ENCODE measurements at regions not wholly inside any gene's neighbourhood (a gene's known extent, or its start where the extent isn't known, plus 50 kb on each side); places are given as distances from the start of the nearest gene placed in this dataset.

DNA sequence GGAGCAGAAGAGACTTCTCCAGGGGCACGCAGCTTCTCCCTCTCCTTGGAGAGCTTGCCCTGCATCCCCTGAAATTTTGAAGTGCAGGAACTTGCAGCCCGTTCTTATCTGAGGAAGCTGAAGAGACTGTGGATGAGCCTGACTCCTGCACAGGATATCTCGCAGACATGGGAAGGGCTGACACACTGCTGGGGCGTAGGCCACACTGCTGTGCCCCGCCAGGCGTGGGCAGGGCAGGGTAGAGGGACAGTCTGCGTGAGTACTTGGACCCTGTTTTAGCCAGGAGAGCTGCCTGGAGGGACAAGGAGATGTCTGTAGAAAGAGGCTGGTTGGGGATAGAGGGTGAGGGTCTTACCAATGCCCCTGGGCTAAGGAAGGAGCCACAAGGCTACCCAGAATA is 353.7 kb upstream of the NBEA start:
- ATAC-seq (ENCODE audit: low read depth) (no peak), DNase-seq (no peak)
- Histone ChIP-seq H3K23ac (ENCODE audit: low read depth, low read length) (no peak overlapping the region), H4K5ac (ENCODE audit: low read depth, low read length) (no peak overlapping the region), H3K27me3 (ENCODE audit: control insufficient read depth, insufficient read depth, low read length) (no peaks in the 10 kb centered on the region), H3K4me3 (ENCODE audit: insufficient read depth, low read depth, low read length) (no peak overlapping the region), H3K4ac (ENCODE audit: low read depth, low read length) (no peak overlapping the region), H3K4me1 (ENCODE audit: control insufficient read depth, insufficient read depth, low read length) (no peaks in the 10 kb centered on the region), H4K91ac (ENCODE audit: insufficient read depth, low read depth, low read length) (no peak overlapping the region), H3K79me1 (ENCODE audit: low read depth in 1 of 2, low read length in 2 of 2) (no peaks in the 10 kb centered on the region), H3K56ac (ENCODE audit: extremely low read depth, insufficient read depth, low read length) (no peak overlapping the region), H2BK5ac (ENCODE audit: low read depth, low read length, poor library complexity, severe bottlenecking) (no peak overlapping the region), H2BK120ac (ENCODE audit: low read depth, low read length) (no peak overlapping the region), H3K18ac (ENCODE audit: low read depth, low read length) (no peak overlapping the region), H3K36me3 (ENCODE audit: control insufficient read depth, insufficient read depth, low read length) (no peaks in the 10 kb centered on the region), H2AK5ac (ENCODE audit: low read depth, low read length) (no peak overlapping the region), H2AFZ (replicated peaks; ENCODE audit: low read length, poor library complexity) (no peak overlapping the region), H3K4me2 (ENCODE audit: low read depth, low read length) (no peak overlapping the region), H3K9ac (ENCODE audit: low read depth, low read length) (no peak overlapping the region), H2BK20ac (ENCODE audit: low read depth, low read length) (no peak overlapping the region), H2BK15ac (ENCODE audit: low read depth, low read length) (no peak overlapping the region), H3K27ac (ENCODE audit: insufficient read depth, low read length) (no peak overlapping the region), H2AK9ac (replicated peaks; ENCODE audit: low read depth, low read length, poor library complexity) (no peak overlapping the region), H4K8ac (ENCODE audit: low read depth in 2 of 2, low read length in 2 of 2) (no peak overlapping the region), H4K20me1 (ENCODE audit: insufficient read depth, low read length) (no peaks in the 10 kb centered on the region), H3K9me3 (ENCODE audit: control insufficient read depth, insufficient read depth, low read length) (no peaks in the 10 kb centered on the region), H3K9me1 (ENCODE audit: insufficient read depth, low read length) (no peaks in the 10 kb centered on the region), H3K14ac (replicated peaks; ENCODE audit: low read depth, low read length) (no peak overlapping the region)
- dilution Hi-C loops (cut with HindIII; ENCODE audit: low sequenced_read_pairs, unreplicated experiment), result no loop called here
- TF ChIP-seq MAZ (IDR thresholded peaks at IDR 0.05; ENCODE audit: borderline replicate concordance, low read depth, low read length), result no peak
- TF ChIP-seq FOS (IDR thresholded peaks at IDR 0.05; ENCODE audit: low read depth, low read length), result no peak
- no peak for TF ChIP-seq ELK1 (IDR thresholded peaks at IDR 0.05; ENCODE audit: borderline replicate concordance, low read depth, low read length)
- TF ChIP-seq POLR2A (IDR thresholded peaks at IDR 0.05; ENCODE audit: low read depth, low read length), result no peak
- TF ChIP-seq NFE2L2 (IDR thresholded peaks at IDR 0.05; ENCODE audit: low read depth, low read length), result no peak
- no peak for TF ChIP-seq MXI1 (IDR thresholded peaks at IDR 0.05; ENCODE audit: borderline replicate concordance, low read depth, low read length)
- no peak for TF ChIP-seq RAD21 (IDR thresholded peaks at IDR 0.05; ENCODE audit: low read length)
- TF ChIP-seq RCOR1 (IDR thresholded peaks at IDR 0.05; ENCODE audit: insufficient replicate concordance, low read length), result no peak
- no peak for TF ChIP-seq SMC3 (IDR thresholded peaks at IDR 0.05; ENCODE audit: low read depth, low read length)
- TF ChIP-seq USF2 (IDR thresholded peaks at IDR 0.05; ENCODE audit: low read depth, low read length), result no peak
- no peak for TF ChIP-seq CEBPB (IDR thresholded peaks at IDR 0.05; ENCODE audit: low read depth, low read length)
- TF ChIP-seq CTCF (conservative IDR thresholded peaks at IDR 0.05; ENCODE audit: low read depth, low read length), result no peak
- ChIA-PET CTCF (no interaction called here), POLR2A (ENCODE audit: unreplicated experiment) (no interaction called here)
- BruUV-seq (replicated peaks), result no TSS peak
- intact Hi-C loops (cut with micrococcal nuclease), result no loop called here
- WGBS, 2 experiments (ENCODE audit: extremely low coverage in 2 of 2, insufficient read length in 1 of 2), result 57% methylated on average over 2 of the region's 7 CpGs; no CpG with 5 or more reads in 1 of the 2 experiments
- in situ Hi-C loops (cut with MboI; ENCODE audit: low sequenced_read_pairs), result no loop called here

Measured in IMR-90 (cell line).